NT2/D1 (cell line): ENCODE measurements at regions not wholly inside any gene's neighbourhood (a gene's known extent, or its start where the extent isn't known, plus 50 kb on each side); places are given as distances from the start of the nearest gene placed in this dataset.

Experiments used
- SUZ12 ChIP-seq: IDR thresholded peaks from 2 replicates; pipeline ENCODE4 v1.6.1; 2011; ENCODE audit not compliant: insufficient read length, insufficient read depth; ENCODE audit errors: extremely low read depth
- YY1 ChIP-seq: IDR thresholded peaks from 2 replicates; pipeline ENCODE4 v1.6.1; 2011; ENCODE audit not compliant: insufficient read length, insufficient read depth
- ZNF274 ChIP-seq: IDR thresholded peaks from 2 replicates; pipeline ENCODE4 v1.6.1; 2011; ENCODE audit warnings: mild to moderate bottlenecking, low read depth, low read length

DNA sequence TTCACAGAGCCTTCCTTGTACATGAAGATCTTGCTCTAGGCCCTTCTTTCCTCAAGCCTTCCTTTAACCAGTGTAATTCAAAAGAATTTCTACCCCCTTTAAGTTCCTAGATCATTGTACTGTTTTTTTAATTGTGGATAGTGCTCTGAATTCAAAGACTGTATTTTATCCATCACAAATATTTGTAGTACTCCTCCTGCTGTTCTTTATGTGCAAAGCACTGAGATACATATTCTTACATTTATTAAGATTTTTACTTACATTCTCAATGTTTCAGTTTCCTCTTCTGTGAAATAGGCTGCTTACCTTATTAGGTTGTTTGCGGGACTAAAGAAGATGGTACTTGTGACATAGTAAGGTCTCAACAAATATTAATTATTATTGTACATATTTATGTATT lies 168.8 kb upstream of the PDE4B start:
- no peak for TF ChIP-seq ZNF274
- no peak for TF ChIP-seq SUZ12
- TF ChIP-seq YY1: no peak
